Endothelial cell of umbilical vein (primary cell): ENCODE measurements at regions not wholly inside any gene's neighbourhood (a gene's known extent, or its start where the extent isn't known, plus 50 kb on each side); places are given as distances from the start of the nearest gene placed in this dataset.

Experiments
- CTCF ChIP-seq, 2 donors: IDR thresholded peaks; 1 replicate in 1 of 2; 2 replicates in 1 of 2; pipeline ENCODE4 v1.5.1; 2011; ENCODE audit warnings: low read length in 2 of 2, mild to moderate bottlenecking in 2 of 2, moderate library complexity in 2 of 2, control low read depth in 1 of 2, inconsistent platforms in 1 of 2, low read depth in 1 of 2; ENCODE audit not compliant: insufficient read depth in 1 of 2; ENCODE audit errors: extremely low read depth in 1 of 2
- EZH2 ChIP-seq: IDR thresholded peaks from 2 replicates; pipeline ENCODE4 v1.6.1; 2012; ENCODE audit warnings: borderline replicate concordance, low read depth, mild to moderate bottlenecking, moderate library complexity, low read length, inconsistent platforms; ENCODE audit not compliant: severe bottlenecking
- FOS ChIP-seq: IDR thresholded peaks from 2 replicates; pipeline ENCODE4 v1.6.1; 2011; ENCODE audit warnings: mild to moderate bottlenecking, low read length, moderate library complexity, borderline replicate concordance; ENCODE audit not compliant: insufficient read depth
- JUN ChIP-seq: IDR thresholded peaks from 2 replicates; pipeline ENCODE4 v1.6.1; 2011; ENCODE audit warnings: borderline replicate concordance, low read depth; ENCODE audit not compliant: insufficient read length, insufficient read depth
- MYC ChIP-seq: IDR thresholded peaks from one replicate; pipeline ENCODE4 v1.6.1; 2011; ENCODE audit warnings: mild to moderate bottlenecking, low read depth, low read length
- POLR2A ChIP-seq: IDR thresholded peaks from 2 replicates; pipeline ENCODE4 v1.6.1; 2012; ENCODE audit warnings: low read depth, mild to moderate bottlenecking, control low read depth, low read length
- POLR2AphosphoS5 ChIP-seq: IDR thresholded peaks from 2 replicates; pipeline ENCODE4 v1.6.1; 2012; ENCODE audit warnings: low read depth, mild to moderate bottlenecking, control low read depth, low read length, moderate library complexity; ENCODE audit not compliant: insufficient read depth
- TF ChIP-seq, protein P1 (sequence below): IDR thresholded peaks from 2 replicates; pipeline ENCODE4 v1.6.1; 2011; ENCODE audit not compliant: insufficient read depth, insufficient read length

- TF ChIP-seq, protein P1, sequence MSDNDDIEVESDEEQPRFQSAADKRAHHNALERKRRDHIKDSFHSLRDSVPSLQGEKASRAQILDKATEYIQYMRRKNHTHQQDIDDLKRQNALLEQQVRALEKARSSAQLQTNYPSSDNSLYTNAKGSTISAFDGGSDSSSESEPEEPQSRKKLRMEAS = no peak
- TF ChIP-seq CTCF (IDR thresholded peaks at IDR 0.05; ENCODE audit: extremely low read depth in 1 of 2, insufficient read depth in 1 of 2, low read depth in 1 of 2, low read length in 2 of 2) (no peak), POLR2A (no peak), EZH2 (no peak), FOS (no peak), JUN (no peak), POLR2AphosphoS5 (no peak), MYC (no peak)
Measured at GRCh38 chr7:112874909-112875308, 84.7 kb upstream of the TMEM168 start.
